GM23248 (cell line): ENCODE measurements at regions not wholly inside any gene's neighbourhood (a gene's known extent, or its start where the extent isn't known, plus 50 kb on each side); places are given as distances from the start of the nearest gene placed in this dataset.

Source experiments
- EZH2 ChIP-seq: fragments of 200-600 bp; sonication (generic); IDR thresholded peaks from 2 replicates; pipeline ENCODE4 v1.6.1; 2018; ENCODE audit warnings: antibody characterized with exemption, mild to moderate bottlenecking; ENCODE audit not compliant: insufficient read depth, poor library complexity, severe bottlenecking
- EZH2phosphoT487 ChIP-seq: fragments of 200-600 bp; sonication (generic); IDR thresholded peaks from 2 replicates; pipeline ENCODE4 v1.6.1; 2018; ENCODE audit warnings: antibody characterized with exemption, moderate library complexity, mild to moderate bottlenecking, low read depth; ENCODE audit not compliant: insufficient read depth

GRCh38 chr10:18859659-18860058 is 188.9 kb upstream of the MALRD1 start:
- no peak for TF ChIP-seq EZH2
- no peak for TF ChIP-seq EZH2phosphoT487
